Astrocyte of the hippocampus (primary cell): ENCODE measurements at regions not wholly inside any gene's neighbourhood (a gene's known extent, or its start where the extent isn't known, plus 50 kb on each side); places are given as distances from the start of the nearest gene placed in this dataset.
"Not testable (repeated sequence)": the region's sequence is repeated elsewhere in the genome, so short reads cannot be mapped to it uniquely, and the experiment has no call there.

Experiments
- DNase-seq: peaks from one replicate; pipeline ENCODE4 v3.0.0; 2011; ENCODE audit warnings: low read depth, low spot score

- no peak for DNase-seq
These were observed 68.7 kb upstream of the GOLGA8B start for GRCh38 chr15:34651997-34652725.

GRCh38 chr15:34650177-34650576, 66.7 kb upstream of the GOLGA8B start:
- peak; percentile 18 for DNase-seq

GRCh38 chr15:34648294-34648631, 64.8 kb upstream of the GOLGA8B start:
- DNase-seq: no peak

GRCh38 chr15:34647569-34648293, 64.3 kb upstream of the GOLGA8B start:
- no peak for DNase-seq

- no peak for DNase-seq
These were observed 63.5 kb upstream of the GOLGA8B start for GRCh38 chr15:34646918-34647317.

- no peak for DNase-seq
These were observed 61.4 kb upstream of the GOLGA8B start for GRCh38 chr15:34644851-34645250.

GRCh38 chr15:34644061-34644460, 60.6 kb upstream of the GOLGA8B start:
- peak; percentile 69 for DNase-seq

GRCh38 chr15:34642247-34642646, 58.8 kb upstream of the GOLGA8B start:
- DNase-seq: no peak

- no peak for DNase-seq
These were observed 57.2 kb upstream of the GOLGA8B start for GRCh38 chr15:34640661-34641060.

GRCh38 chr15:34637305-34637704, 53.9 kb upstream of the GOLGA8B start:
- no peak for DNase-seq

GRCh38 chr15:34633602-34634001, 50.2 kb upstream of the GOLGA8B start:
- not testable (repeated sequence) for DNase-seq
